ENCODE measurements at regions not wholly inside any gene's neighbourhood (a gene's known extent, or its start where the extent isn't known, plus 50 kb on each side); places are given as distances from the start of the nearest gene placed in this dataset.

DNA sequence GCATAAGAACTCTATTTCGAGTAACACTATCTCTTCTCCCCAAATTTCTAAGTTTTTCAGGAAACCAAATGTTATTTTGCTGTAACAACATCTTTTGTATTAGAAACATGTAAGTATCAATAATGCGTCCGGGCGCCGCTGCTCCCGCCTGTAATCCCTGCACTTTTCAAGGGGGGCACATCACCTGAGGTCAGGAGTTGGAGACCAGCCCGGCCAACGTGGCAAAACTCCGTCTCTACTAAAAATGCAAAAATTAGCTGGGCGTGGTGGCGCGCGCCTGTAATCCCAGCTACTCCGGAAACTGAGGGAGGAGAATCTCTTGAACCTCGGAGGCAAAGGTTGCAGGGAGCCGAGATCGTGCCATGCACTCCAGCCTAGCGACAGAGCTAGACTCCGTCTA, 881.1 kb upstream of the NUDT12 start:
- peak; percentile 20 for DNase-seq
- intact Hi-C loops (cut with DNase I) = no loop called here
- no peak for ATAC-seq (ENCODE audit: poor library complexity)

DNA sequence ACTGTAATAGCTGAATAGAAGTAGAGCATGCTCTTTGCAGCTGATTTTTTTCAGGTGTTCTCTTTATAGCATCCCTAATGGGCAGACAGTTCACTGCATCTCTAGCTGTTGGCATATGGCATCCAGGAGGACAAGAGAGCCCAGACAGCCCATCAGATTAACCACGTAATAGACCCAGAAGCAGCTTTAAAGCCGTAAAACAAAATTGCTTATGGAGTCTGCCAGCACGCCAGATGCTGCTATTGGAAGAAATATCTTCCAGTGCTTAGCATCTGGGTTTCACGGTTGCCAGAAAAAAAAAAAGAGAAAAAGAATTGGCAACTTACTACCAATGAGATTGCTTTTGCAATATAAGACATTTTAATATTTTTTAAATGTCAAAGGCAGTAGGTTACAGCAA, 869.4 kb upstream of the NUDT12 start:
- intact Hi-C loops (cut with DNase I) = no loop called here
- no peak for DNase-seq
- no peak for ATAC-seq (ENCODE audit: poor library complexity)

DNA sequence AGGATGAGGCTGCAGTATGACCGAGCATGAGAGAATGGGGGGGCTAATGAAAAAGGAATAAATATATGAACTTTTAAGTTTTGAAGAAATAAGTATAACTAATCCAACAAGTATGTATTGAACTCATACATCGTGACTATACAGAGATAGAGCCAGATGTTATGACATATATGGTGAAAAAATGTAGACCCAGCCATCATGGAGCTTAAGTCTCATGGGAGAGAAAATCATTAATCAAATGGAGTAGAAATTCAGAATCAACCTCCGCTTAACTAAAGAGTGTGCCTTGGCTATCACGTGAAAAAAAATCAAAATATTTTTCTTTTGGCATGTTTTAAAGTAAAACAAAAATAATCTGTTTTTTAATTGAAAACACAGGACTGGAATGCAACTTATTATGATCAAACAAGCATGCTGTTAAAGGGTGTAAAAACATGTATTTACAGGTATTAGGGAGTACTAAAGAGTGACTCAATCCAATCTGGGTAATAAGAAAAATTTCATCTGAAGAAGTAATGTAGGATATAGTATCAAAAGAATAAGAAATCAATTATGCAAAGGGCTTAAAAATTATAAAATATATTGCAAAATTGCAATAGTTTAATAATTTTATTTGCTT, 868.5 kb upstream of the NUDT12 start:
- intact Hi-C loops (cut with DNase I) = no loop called here
- ATAC-seq (ENCODE audit: poor library complexity) (no peak), DNase-seq (no peak)

DNA sequence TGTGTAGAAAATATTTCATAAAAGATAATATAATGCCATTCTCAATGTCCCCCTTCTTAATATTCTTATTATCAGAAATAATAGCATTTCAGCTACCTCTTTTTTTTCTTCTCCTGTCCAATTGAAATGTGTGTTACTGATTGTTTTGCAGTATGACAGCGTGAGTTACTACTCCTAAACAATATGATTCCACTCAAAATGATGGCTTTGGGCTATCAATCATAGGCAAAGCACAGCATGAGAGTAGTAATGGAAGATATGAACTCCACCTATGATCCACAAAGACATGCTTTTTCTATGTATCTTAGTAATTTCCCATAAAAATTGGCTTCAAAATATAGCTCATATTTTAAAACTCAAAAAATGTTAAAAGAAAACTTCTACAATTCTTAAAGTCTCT, 867.3 kb upstream of the NUDT12 start:
- DNase-seq (no peak), ATAC-seq (ENCODE audit: poor library complexity) (no peak)
- intact Hi-C loops (cut with DNase I) = no loop called here

DNA sequence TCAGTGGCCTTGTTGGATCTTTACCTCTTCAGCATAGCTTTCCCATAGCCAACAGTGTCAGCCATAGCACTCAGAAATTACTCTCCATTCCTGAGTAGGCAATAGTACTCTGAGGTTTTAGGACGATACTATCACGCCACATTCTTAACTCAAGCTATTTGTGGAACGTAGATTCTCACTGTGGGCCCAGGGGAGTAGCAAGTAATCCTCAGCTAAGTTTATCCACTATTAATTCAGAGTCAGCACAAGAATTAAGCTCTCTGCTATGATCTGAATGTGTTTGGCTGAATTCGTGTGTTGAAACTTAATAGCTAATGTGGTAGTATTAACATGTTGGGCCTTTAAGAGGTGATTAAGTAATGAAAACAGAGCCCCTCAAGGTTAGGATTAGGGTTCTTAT, 858.8 kb upstream of the NUDT12 start:
- intact Hi-C loops (cut with DNase I) = no loop called here
- ATAC-seq (ENCODE audit: poor library complexity) (no peak), DNase-seq (no peak)

DNA sequence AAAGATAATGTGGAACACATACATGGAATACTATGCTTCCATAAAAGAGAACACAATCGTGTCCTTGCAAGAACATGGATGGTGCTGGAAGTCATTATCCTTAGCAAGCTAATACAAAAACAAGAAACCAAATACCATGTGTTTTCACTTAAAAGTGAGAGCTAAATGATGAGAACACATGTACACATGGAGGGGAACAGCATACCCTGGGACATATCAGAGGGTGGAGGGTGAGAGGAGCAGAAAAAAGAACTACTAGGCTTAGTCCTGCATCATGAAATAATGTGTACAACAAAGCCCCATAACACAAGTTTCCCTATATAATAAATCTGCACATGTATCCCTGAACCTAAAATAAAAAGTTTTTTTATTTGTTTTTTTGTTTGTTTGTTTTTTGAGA, 855.5 kb upstream of the NUDT12 start:
- DNase-seq (no peak), ATAC-seq (ENCODE audit: poor library complexity) (no peak)
- intact Hi-C loops (cut with DNase I) = no loop called here

DNA sequence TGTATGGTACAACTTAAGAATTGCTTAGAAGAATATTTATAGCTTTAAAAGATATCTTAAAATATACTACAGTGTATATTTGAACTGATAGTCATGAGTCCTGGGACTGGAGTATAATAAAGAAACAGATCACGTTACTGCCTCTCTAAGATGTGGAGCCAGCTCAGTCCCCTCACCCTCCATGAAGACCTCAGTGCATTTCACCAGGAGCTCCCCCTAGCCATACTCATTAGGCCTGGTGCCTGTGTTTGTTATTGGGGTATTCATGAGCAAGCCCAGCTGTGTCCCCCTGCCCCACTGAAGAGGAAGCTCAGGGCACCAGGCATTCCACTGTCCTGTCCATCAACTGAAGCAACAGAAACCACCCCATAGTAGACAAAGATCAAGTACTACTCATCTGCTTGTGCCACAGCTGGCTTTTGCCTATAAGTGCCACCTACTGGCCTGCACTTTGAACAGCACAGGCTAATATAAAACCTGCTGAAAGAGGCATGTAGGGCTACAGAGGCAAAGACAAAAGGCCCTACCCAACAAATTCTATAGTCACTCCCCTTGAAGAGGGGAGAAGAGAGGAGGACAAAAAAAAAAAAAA, 850.2 kb upstream of the NUDT12 start:
- no peak for DNase-seq
- intact Hi-C loops (cut with DNase I) = no loop called here
- ATAC-seq (ENCODE audit: poor library complexity) = no peak

DNA sequence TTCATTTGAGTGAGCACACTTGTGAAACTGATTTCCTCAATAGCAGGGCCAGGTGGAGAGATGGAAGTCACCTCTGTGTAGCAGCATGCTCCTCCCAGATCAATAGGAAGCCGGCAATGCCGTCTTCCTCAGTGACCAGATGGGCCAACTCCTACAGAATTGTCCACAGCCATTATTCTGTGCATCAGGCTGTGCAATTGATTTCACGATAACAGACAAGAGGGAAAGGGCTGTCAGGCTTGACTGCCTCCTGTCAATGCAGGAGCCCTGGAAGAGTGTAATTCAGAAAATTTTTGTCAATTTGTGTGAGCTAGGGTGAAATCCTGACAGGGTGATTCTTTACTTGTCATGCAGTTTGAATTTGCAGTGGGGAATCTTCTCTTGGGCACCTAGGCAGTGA, 838.4 kb upstream of the NUDT12 start:
- DNase-seq (no peak), ATAC-seq (ENCODE audit: poor library complexity) (no peak)
- intact Hi-C loops (cut with DNase I) = no loop called here

DNA sequence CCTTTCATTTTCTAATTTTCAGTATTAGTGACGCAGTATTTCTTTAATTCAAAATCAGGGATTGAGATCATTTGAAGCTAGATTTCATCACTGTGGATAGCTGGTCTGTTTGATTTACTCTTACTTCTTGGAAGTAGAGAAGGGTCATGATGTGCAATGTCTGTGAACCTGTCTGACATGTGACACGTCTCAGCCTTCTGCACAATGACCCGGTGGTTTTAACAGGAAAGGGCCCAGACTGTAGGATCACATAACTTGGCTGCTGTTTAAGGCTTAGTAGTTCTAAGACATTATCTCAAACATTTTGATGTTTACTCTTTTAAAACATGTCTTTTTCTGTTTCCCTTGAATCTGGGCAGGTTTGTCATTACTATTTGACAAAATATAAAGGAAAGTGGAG, 823.3 kb upstream of the NUDT12 start:
- no peak for DNase-seq
- no peak for ATAC-seq (ENCODE audit: poor library complexity)
- intact Hi-C loops (cut with DNase I) = no loop called here

DNA sequence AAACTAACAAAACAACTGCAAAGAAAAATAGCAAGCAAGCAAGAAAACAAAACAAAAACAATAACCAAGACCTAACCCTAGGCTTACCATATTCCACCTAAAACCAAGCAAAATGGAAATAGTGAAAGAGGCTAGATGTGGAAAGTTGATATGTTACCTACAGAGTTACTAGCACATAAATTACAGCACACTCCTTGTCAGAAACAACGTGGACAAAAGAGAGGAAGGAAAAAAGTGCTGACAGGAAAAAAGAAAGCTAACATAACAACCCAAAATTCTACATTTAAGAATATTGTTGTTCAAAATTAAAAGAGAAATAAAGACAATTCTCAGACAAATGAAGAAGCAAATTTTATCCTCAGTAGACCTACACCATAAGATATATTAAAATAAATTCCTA, 812.8 kb upstream of the NUDT12 start:
- intact Hi-C loops (cut with DNase I) = no loop called here
- DNase-seq = no peak
- ATAC-seq (ENCODE audit: poor library complexity) = no peak

DNA sequence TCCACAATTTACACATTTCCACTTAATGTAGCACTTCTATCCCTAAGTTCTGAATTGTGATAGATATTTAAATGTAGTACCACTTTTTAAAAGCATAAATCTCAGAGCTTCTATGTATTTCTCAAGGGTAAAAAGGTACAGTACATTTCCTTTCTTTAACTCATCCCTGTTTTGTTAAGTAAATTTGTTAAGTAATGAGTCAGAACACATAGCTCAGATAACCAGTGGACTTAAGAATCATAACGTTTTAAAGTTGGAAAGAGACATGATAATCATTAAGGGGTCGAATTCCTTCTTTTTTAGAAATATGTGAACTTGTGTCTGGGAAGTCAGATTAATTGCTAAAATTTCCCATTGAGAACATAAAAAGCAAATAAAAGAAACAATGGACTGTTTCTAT, 810.2 kb upstream of the NUDT12 start:
- ATAC-seq (ENCODE audit: poor library complexity) = no peak
- intact Hi-C loops (cut with DNase I) = no loop called here

DNA sequence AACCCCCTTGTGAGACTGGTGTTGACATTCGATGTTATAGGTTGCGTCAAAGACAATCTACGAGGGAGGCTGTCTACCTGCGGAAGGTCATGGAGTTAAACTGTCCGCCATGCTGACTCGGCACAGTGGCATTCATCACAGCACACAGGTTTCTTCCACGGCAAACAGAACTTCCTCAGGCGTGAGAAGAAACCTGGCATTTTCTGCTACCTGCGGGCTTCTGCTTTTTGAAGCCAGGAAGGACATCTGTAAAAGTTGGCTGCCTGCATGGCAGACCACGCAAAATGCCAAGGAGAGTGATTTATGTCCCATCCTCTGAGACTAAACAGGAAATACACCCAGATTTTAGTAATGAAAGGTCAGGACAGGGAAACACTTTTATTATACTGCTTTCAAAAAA, 809.8 kb upstream of the NUDT12 start:
- intact Hi-C loops (cut with DNase I) = no loop called here
- no peak for ATAC-seq (ENCODE audit: poor library complexity)
- DNase-seq = no peak

More for the DNA sequence above, 810.2 kb upstream of the NUDT12 start:
- no peak for DNase-seq

DNA sequence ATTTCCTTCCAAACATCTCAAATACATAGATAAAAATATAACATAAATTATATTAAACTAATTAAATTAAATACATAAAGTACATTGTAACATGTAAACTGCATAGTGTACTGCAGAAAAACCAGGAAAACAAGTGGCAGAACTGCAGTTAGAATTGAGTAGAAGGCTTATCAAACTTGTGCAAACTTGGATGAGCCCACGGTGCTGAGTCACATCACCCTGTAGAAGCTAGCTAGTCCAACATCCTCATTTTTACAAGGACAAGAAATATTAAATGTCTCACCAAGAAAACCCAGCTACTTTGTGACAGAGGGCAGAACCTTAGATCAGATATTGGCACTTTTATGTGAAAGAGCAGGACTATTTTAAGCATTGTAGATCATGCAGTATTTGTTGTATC, 807.9 kb upstream of the NUDT12 start:
- intact Hi-C loops (cut with DNase I) = no loop called here
- ATAC-seq (ENCODE audit: poor library complexity) (no peak), DNase-seq (no peak)

DNA sequence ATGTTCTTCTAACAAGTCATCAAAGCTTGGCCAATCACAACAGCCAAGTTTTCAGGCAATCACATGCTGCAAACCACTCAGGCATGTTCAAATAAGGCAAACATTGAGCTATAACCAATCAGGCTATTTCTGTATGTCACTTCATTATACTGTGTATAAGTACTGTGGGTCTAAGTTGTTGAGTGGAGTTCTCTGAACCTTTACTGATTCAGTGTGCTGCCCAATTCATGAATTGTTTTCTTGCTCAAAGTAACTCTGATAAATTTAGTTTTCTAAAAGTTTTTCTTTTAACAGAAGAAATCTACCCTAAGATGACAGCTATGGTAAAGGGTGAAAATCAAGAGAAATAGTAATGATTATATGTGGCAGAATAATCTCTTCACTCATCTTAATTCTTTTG, 805.4 kb upstream of the NUDT12 start:
- DNase-seq = no peak
- no peak for ATAC-seq (ENCODE audit: poor library complexity)
- intact Hi-C loops (cut with DNase I) = no loop called here

DNA sequence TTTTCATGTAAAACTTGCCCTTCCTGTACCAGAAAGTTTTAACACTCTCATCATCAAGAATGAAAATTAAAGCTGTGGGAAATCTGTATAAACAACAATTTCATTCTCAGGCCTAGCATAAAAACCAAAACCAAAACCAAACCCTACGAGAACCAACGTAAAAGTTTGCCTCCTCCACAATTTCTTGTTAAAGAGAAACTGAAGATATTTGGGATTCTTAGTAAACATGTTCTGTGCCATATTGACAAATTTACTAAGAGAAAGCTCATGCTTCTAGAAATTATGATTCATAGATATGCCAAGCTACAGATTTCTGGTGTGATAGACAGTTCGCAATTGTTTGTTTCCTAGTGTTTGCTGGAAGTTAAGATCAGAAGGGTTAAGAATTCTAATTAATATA, 801.0 kb upstream of the NUDT12 start:
- intact Hi-C loops (cut with DNase I) = no loop called here
- ATAC-seq (ENCODE audit: poor library complexity) (no peak), DNase-seq (no peak)

DNA sequence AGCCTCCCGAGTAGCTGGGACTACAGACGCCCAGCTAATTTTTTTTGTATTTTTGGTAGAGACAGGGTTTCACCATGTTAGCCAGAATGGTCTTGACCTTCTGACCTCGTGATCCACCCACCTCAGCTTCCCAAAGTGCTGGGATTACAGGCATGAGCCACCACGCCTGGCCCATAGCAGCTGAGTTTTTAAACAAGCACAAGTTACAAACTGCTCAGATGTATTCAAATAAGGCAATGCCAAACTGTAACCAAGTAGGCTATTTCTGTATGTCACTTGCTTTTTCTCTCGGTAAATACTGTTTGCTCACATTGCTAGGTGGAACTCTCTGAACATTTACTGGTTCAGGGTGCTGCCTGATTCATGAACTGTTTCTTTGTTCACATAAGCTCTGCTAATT, 799.3 kb upstream of the NUDT12 start:
- intact Hi-C loops (cut with DNase I) = no loop called here
- DNase-seq (no peak), ATAC-seq (ENCODE audit: poor library complexity) (no peak)

DNA sequence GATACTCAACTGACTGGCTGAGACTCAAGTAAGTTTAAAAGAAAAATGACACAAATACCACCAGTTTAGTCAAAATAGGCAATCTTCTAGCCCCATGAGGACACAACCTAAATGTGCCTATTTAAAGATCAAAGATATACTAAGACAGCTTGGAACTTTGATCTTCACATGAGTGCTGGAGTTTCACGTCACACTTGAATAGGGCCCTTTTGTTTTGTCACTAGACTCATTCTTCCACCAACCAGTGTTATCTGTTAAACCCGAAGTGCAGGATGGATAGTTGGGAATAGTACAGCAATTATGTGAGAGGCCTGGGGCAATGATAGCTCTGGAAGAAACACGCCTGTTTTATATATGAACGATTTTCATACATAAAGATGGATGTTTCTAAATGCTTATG, 792.8 kb upstream of the NUDT12 start:
- intact Hi-C loops (cut with DNase I) = no loop called here
- ATAC-seq (ENCODE audit: poor library complexity) (no peak), DNase-seq (no peak)

DNA sequence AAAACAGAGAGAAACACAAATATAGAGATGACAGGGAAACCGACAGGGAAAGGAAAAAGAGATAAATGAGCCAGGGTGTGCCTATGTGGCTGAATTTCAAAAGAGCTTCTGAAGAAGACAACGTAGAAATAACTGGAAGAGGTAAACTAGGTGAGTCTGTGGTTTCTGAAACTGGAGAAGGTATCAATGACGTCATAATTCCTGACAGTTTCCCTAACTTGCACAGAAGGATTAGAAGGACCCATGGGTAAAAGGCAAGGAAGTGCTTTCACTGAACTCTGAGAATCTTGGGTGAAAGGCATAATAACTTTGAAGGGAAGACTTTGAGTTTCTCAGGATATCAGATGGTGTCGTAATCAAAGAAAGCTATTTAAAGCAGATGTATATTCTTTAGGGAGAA, 790.8 kb upstream of the NUDT12 start:
- intact Hi-C loops (cut with DNase I) = no loop called here
- DNase-seq (no peak), ATAC-seq (ENCODE audit: poor library complexity) (no peak)

DNA sequence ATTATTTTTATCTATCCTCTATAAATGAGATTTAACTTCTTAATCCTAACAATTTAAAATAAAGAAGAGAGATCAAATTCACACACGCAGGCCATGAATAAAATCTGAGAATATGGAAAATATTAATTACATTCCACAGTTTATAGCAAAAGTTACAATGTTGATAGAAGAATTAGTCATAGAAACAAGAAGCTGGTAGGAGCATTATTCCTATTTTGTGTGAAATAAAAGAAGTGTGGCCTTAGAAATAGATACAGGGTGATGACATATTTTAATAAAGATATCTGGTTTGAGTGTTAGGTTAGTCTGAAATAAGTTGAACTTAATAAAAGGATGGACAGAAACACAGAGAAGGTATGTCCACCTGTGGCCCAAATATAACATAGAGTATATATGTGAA, 790.4 kb upstream of the NUDT12 start:
- ATAC-seq (ENCODE audit: poor library complexity) (no peak), DNase-seq (no peak)
- intact Hi-C loops (cut with DNase I) = no loop called here

DNA sequence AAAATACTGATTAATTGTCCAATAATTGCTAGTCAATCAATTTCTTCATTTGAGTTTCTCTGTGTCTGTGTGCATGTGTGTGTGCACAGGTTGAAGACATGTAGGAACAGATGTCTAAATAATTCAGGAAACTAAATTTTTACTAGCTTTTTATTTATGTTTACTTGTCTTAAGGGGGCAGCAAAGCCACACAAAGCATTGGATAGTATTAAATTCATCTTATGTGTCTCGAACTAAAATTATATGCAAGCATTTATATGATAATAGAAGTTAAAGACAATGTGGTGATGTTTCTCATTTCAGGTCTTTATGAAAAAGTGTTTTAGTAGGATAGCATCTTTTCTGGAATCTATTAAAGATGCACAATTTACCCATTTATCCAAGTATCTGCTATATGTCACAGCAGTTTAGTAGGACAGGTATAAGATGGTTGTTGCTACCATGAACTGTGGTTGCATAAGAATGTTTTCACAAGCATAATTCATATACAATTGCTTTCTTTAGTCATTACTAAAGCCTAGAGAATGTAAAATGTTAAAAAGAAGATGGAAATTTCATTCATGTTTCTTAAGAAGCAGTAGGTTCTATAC, 784.6 kb upstream of the NUDT12 start:
- intact Hi-C loops (cut with DNase I) = no loop called here
- ATAC-seq (ENCODE audit: poor library complexity) = no peak
- no peak for DNase-seq

All from Right ventricle myocardium superior (tissue), 1 donor.